HCT116 (cell line): ENCODE measurements at regions not wholly inside any gene's neighbourhood (a gene's known extent, or its start where the extent isn't known, plus 50 kb on each side); places are given as distances from the start of the nearest gene placed in this dataset.
"Not testable (repeated sequence)": the region's sequence is repeated elsewhere in the genome, so short reads cannot be mapped to it uniquely, and the experiment has no call there.

Experiments used
- ATAC-seq: fragments of 200-7000 bp; cut with Tn5 transposase; 2 replicates; pipeline ENCODE4 v1.9.1; 2020; ENCODE audit warnings: mild to moderate bottlenecking, moderate library complexity
- BruUV-seq: library from RNA; stranded (reverse); fragments of 400-500 nt; replicated peaks from 2 replicates; lab custom pipeline; 2021; lab: Mats Ljungman, UMichigan
- CTCF ChIA-PET: fragments of 300-600 bp; sonication (Branson Sonifier 250); formaldehyde crosslinking; loops from one replicate; lab custom pipeline; 2021; ENCODE audit warnings: antibody characterized with exemption; lab: Charles Lee
- POLR2A ChIA-PET: fragments of 300-600, 350-600 bp; sonication (Branson Sonifier 250); formaldehyde crosslinking; loops from one replicate; lab custom pipeline; 2021; ENCODE audit warnings: antibody characterized with exemption; lab: Charles Lee
- RAD21 ChIA-PET, 2 experiments: fragments of 300-600 bp; sonication (Branson Sonifier 250); formaldehyde crosslinking; loops; one replicate each; lab custom pipeline; 2023; ENCODE audit warnings: low total read pairs in 2 of 2; ENCODE audit not compliant: uncharacterized antibody in 2 of 2, unreplicated experiment in 2 of 2, low non-redundant PET in 1 of 2; lab: Charles Lee
- DNase-seq: peaks from one replicate; pipeline ENCODE4 v3.0.0-alpha.2; 2010; ENCODE audit warnings: low read depth, low spot score
- H2AFZ ChIP-seq: fragments of 200-600 bp; shearing (Covaris generic), sonication (generic); 2 replicates; pipeline ENCODE4 v1.6.1; 2017; ENCODE audit warnings: low read depth, mixed run types, mixed read lengths, antibody characterized with exemption, low read length; ENCODE audit not compliant: poor library complexity, severe bottlenecking
- H3K27ac ChIP-seq: 2 replicates; pipeline ENCODE4 v1.5.1; 2012; ENCODE audit warnings: low read depth, low read length
- H3K27me3 ChIP-seq: fragments of 200-600 bp; sonication (generic); 2 replicates; pipeline ENCODE4 v1.6.1; 2016; ENCODE audit warnings: mixed run types, low read length, mixed read lengths; ENCODE audit not compliant: insufficient read depth
- H3K36me3 ChIP-seq, 2 experiments: fragments of 200-500 bp in 1 of 2; fragments of 200-600 bp in 1 of 2; sonication (Bioruptor generic) in 1 of 2; sonication (generic) in 1 of 2; 2 replicates each; pipeline versions ENCODE4 v1.5.1 to v1.6.1; 2014 to 2016; ENCODE audit warnings: low read length in 2 of 2, inconsistent platforms in 1 of 2, mixed read lengths in 1 of 2, mixed run types in 1 of 2; ENCODE audit not compliant: insufficient read depth in 2 of 2, control insufficient read depth in 1 of 2
- H3K4me1 ChIP-seq, 2 experiments: fragments of 200-600 bp in 1 of 2; sonication (generic) in 1 of 2; 2 replicates each; pipeline versions ENCODE4 v1.5.1 to v1.6.1; 2012 to 2017; ENCODE audit warnings: low read length in 2 of 2, inconsistent platforms in 1 of 2, mild to moderate bottlenecking in 1 of 2, mixed read lengths in 1 of 2, mixed run types in 1 of 2, moderate library complexity in 1 of 2; ENCODE audit not compliant: insufficient read depth in 2 of 2, control insufficient read depth in 1 of 2
- H3K4me2 ChIP-seq: fragments of 200-600 bp; sonication (generic); 2 replicates; pipeline ENCODE4 v1.6.1; 2017; ENCODE audit warnings: mixed run types, low read length, mixed read lengths
- H3K4me3 ChIP-seq, 2 experiments: fragments of 200-600 bp in 1 of 2; sonication (generic) in 1 of 2; replicated peaks in 1 of 2; 2 replicates each; pipeline ENCODE4 v1.5.1; 2011 to 2016; ENCODE audit warnings: low read length in 2 of 2, control low read depth in 1 of 2, low read depth in 1 of 2, mild to moderate bottlenecking in 1 of 2, mixed read lengths in 1 of 2, mixed run types in 1 of 2
- H3K79me2 ChIP-seq: fragments of 200-600 bp; sonication (generic); 2 replicates; pipeline ENCODE4 v1.6.1; 2017; ENCODE audit warnings: mild to moderate bottlenecking, mixed run types, low read length, moderate library complexity, mixed read lengths; ENCODE audit not compliant: insufficient read depth
- H3K9ac ChIP-seq: fragments of 200-600 bp; sonication (generic); 2 replicates; pipeline ENCODE4 v1.6.1; 2016; ENCODE audit warnings: low read length, mixed read lengths
- H3K9me2 ChIP-seq: fragments of 200-600 bp; sonication (generic), shearing (Covaris generic); 2 replicates; pipeline ENCODE4 v1.6.1; 2017; ENCODE audit warnings: mixed run types, mild to moderate bottlenecking, moderate library complexity; ENCODE audit not compliant: insufficient read depth
- H3K9me3 ChIP-seq, 2 experiments: fragments of 200-500 bp in 1 of 2; fragments of 200-600 bp in 1 of 2; sonication (Bioruptor generic) in 1 of 2; sonication (generic) in 1 of 2; 2 replicates each; pipeline ENCODE4 v1.6.1; 2014 to 2017; ENCODE audit warnings: low read length in 2 of 2, mixed read lengths in 2 of 2, inconsistent platforms in 1 of 2, low read depth in 1 of 2, mild to moderate bottlenecking in 1 of 2, mixed run types in 1 of 2, moderate library complexity in 1 of 2; ENCODE audit not compliant: control insufficient read depth in 1 of 2, insufficient read depth in 1 of 2
- H4K20me1 ChIP-seq: fragments of 200-600 bp; sonication (generic), shearing (Covaris generic); 2 replicates; pipeline ENCODE4 v1.6.1; 2017; ENCODE audit warnings: mixed run types, mild to moderate bottlenecking, moderate library complexity; ENCODE audit not compliant: insufficient read depth
- CEBPB ChIP-seq: IDR thresholded peaks from 2 replicates; pipeline ENCODE4 v1.6.1; 2012; ENCODE audit warnings: low read depth
- EZH2 ChIP-seq: fragments of 200-600 bp; sonication (generic); IDR thresholded peaks from 2 replicates; pipeline ENCODE4 v1.6.1; 2017; ENCODE audit warnings: antibody characterized with exemption, mixed run types
- EZH2phosphoT487 ChIP-seq: fragments of 200-600 bp; IDR thresholded peaks from 2 replicates; pipeline ENCODE4 v1.6.1; 2018; ENCODE audit warnings: antibody characterized with exemption, borderline replicate concordance
- POLR2AphosphoS5 ChIP-seq: IDR thresholded peaks from 2 replicates; pipeline ENCODE4 v1.6.1; 2011; ENCODE audit warnings: mild to moderate bottlenecking, low read depth, low read length, moderate library complexity
- RAD21 ChIP-seq: IDR thresholded peaks from 2 replicates; pipeline ENCODE4 v1.6.1; 2012; ENCODE audit warnings: low read depth, mild to moderate bottlenecking
- SIN3A ChIP-seq: IDR thresholded peaks from 2 replicates; pipeline ENCODE4 v1.6.1; 2012; ENCODE audit warnings: low read depth
- SP1 ChIP-seq: IDR thresholded peaks from 2 replicates; pipeline ENCODE4 v1.6.1; 2012; ENCODE audit warnings: low read depth
- YY1 ChIP-seq: IDR thresholded peaks from 2 replicates; pipeline ENCODE4 v1.6.1; 2011; ENCODE audit warnings: low read length, low read depth, moderate library complexity, mild to moderate bottlenecking; ENCODE audit not compliant: insufficient replicate concordance; ENCODE audit errors: extremely low read depth
- ZFX ChIP-seq: fragments of 450-650 bp; IDR thresholded peaks from 2 replicates; pipeline ENCODE4 v1.6.1; 2017
- intact Hi-C: fragments of 100-400 bp; cut with micrococcal nuclease; formaldehyde crosslinking; loops from 2 replicates; pipeline ENCODE4 v1.10.0; 2022
- TF ChIP-seq, protein P1 (sequence below), 3 experiments: fragments of 200-600 bp in 1 of 3; sonication (generic) in 1 of 3; IDR thresholded peaks in 2 of 3; conservative IDR thresholded peaks in 1 of 3; 2 replicates each; pipeline ENCODE4 v1.5.1; 2012 to 2017; ENCODE audit warnings: low read depth in 2 of 3, low read length in 2 of 3, antibody characterized with exemption in 1 of 3, borderline replicate concordance in 1 of 3, control low read depth in 1 of 3, mild to moderate bottlenecking in 1 of 3, mixed read lengths in 1 of 3, mixed run types in 1 of 3, moderate library complexity in 1 of 3; ENCODE audit not compliant: insufficient read depth in 1 of 3
- TF ChIP-seq, protein P2 (sequence below): IDR thresholded peaks from 2 replicates; pipeline ENCODE4 v1.6.1; 2012; ENCODE audit warnings: low read depth

GRCh38 chr2:75289178-75289577, 89.9 kb upstream of the TACR1 start:
- RAD21 ChIA-PET, H3K4me3 ChIP-seq, ATAC-seq, H3K9me3 ChIP-seq, H4K20me1 ChIP-seq, H3K27ac ChIP-seq, H3K9me2 ChIP-seq, BruUV-seq, DNase-seq, H3K79me2 ChIP-seq, H3K4me2 ChIP-seq, H3K36me3 ChIP-seq, H2AFZ ChIP-seq, intact Hi-C loops, H3K4me1 ChIP-seq, CTCF ChIA-PET, H3K9ac ChIP-seq: not testable (repeated sequence)
- peaks cover 35% of the 10 kb centered on the region for H3K27me3 ChIP-seq
- POLR2A ChIA-PET: interaction anchor here (0.6 kb wide), 1 partner anchor 260 kb away, joined by 3 read pairs; no protein-coding TSS in a partner anchor

GRCh38 chr2:75288760-75289159, 89.4 kb upstream of the TACR1 start:
- TF ChIP-seq, protein P1, sequence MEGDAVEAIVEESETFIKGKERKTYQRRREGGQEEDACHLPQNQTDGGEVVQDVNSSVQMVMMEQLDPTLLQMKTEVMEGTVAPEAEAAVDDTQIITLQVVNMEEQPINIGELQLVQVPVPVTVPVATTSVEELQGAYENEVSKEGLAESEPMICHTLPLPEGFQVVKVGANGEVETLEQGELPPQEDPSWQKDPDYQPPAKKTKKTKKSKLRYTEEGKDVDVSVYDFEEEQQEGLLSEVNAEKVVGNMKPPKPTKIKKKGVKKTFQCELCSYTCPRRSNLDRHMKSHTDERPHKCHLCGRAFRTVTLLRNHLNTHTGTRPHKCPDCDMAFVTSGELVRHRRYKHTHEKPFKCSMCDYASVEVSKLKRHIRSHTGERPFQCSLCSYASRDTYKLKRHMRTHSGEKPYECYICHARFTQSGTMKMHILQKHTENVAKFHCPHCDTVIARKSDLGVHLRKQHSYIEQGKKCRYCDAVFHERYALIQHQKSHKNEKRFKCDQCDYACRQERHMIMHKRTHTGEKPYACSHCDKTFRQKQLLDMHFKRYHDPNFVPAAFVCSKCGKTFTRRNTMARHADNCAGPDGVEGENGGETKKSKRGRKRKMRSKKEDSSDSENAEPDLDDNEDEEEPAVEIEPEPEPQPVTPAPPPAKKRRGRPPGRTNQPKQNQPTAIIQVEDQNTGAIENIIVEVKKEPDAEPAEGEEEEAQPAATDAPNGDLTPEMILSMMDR (IDR thresholded peaks at IDR 0.05 in 2 of 3, conservative IDR thresholded peaks at IDR 0.05 in 1 of 3; ENCODE audit: borderline replicate concordance in 1 of 3, insufficient read depth in 1 of 3, low read depth in 2 of 3, low read length in 2 of 3): no peak
- TF ChIP-seq, protein P2, sequence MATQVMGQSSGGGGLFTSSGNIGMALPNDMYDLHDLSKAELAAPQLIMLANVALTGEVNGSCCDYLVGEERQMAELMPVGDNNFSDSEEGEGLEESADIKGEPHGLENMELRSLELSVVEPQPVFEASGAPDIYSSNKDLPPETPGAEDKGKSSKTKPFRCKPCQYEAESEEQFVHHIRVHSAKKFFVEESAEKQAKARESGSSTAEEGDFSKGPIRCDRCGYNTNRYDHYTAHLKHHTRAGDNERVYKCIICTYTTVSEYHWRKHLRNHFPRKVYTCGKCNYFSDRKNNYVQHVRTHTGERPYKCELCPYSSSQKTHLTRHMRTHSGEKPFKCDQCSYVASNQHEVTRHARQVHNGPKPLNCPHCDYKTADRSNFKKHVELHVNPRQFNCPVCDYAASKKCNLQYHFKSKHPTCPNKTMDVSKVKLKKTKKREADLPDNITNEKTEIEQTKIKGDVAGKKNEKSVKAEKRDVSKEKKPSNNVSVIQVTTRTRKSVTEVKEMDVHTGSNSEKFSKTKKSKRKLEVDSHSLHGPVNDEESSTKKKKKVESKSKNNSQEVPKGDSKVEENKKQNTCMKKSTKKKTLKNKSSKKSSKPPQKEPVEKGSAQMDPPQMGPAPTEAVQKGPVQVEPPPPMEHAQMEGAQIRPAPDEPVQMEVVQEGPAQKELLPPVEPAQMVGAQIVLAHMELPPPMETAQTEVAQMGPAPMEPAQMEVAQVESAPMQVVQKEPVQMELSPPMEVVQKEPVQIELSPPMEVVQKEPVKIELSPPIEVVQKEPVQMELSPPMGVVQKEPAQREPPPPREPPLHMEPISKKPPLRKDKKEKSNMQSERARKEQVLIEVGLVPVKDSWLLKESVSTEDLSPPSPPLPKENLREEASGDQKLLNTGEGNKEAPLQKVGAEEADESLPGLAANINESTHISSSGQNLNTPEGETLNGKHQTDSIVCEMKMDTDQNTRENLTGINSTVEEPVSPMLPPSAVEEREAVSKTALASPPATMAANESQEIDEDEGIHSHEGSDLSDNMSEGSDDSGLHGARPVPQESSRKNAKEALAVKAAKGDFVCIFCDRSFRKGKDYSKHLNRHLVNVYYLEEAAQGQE: no peak
- TF ChIP-seq ZFX (no peak), SIN3A (no peak), YY1 (no peak), EZH2 (no peak), SP1 (no peak), EZH2phosphoT487 (no peak), CEBPB (no peak), POLR2AphosphoS5 (no peak), RAD21 (no peak)
- TF ChIP-seq, all 23 proteins: peak for 0
- Histone ChIP-seq H3K9ac (no peak overlapping the region), H3K36me3 (no peaks in the 10 kb centered on the region), H3K4me3 (no peak overlapping the region), H3K9me2 (no peaks in the 10 kb centered on the region), H3K27me3 (peaks cover 37% of the 10 kb centered on the region), H2AFZ (no peak overlapping the region), H3K9me3 (no peaks in the 10 kb centered on the region), H3K4me1 (no peaks in the 10 kb centered on the region), H3K27ac (no peak overlapping the region), H3K4me2 (no peak overlapping the region), H3K79me2 (no peaks in the 10 kb centered on the region), H4K20me1 (no peaks in the 10 kb centered on the region)
- ATAC-seq (no peak), DNase-seq (no peak)
- BruUV-seq: no TSS peak
- ChIA-PET CTCF (no interaction called here), POLR2A (interaction anchor here (0.6 kb wide), 1 partner anchor 259 kb away, joined by 3 read pairs; no protein-coding TSS in a partner anchor), RAD21 (no interaction called here)
- intact Hi-C loops: no loop called here
